NCI-H146 treated with DMSO at 0.1 percent for 48 hours (cell line): ENCODE measurements at regions not wholly inside any gene's neighbourhood (a gene's known extent, or its start where the extent isn't known, plus 50 kb on each side); places are given as distances from the start of the nearest gene placed in this dataset.
"Not testable (repeated sequence)": the region's sequence is repeated elsewhere in the genome, so short reads cannot be mapped to it uniquely, and the experiment has no call there.

Experiments
- DNase-seq: peaks from one replicate; lab custom pipeline; 2025; ENCODE audit not compliant: unreplicated experiment; lab: John Stamatoyannopoulos, UW

DNA sequence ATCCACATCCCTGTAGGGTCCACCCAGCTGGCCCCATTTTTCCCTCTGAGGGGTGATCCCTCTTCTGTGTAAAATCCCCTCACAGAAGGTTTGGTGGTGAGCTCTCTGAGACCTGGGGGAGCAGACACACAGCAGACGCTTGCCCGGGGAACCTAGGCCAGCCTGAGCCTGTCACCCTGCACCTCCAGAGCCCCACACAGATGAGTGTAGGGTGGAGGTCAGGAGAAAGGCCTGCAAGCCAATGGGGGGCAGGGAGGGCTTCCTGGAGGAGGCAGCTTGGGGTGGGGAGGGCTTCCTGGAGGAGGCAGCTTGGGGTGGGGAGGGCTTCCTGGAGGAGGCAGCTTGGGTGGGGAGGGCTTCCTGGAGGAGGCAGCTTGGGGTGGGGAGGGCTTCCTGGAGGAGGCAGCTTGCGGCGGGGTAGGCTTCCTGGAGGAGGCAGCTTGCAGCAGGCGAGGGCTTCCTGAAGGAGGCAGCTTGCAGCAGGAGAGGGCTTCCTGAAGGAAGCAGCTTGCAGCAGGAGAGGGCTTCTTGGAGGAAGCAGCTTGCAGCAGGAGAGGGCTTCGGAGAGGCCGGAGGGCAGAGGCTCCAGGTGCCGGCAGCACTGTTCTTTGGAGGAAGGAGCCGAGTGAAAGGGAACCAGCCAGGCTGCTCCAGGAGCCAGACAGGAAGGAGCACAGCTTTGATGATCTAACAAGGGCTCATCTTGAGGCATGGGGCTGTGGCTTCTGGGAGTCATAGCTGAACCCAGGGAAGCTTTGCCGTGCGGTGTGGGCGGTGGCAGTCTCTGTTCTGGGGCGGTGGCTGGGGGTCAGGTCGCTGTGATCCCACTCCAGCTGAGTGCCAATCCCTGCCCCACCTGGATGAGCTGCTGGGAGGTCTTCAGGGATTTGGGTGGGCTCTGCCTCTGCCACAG lies 83.7 kb upstream of the ZNF469 start:
- no peak for DNase-seq

DNA sequence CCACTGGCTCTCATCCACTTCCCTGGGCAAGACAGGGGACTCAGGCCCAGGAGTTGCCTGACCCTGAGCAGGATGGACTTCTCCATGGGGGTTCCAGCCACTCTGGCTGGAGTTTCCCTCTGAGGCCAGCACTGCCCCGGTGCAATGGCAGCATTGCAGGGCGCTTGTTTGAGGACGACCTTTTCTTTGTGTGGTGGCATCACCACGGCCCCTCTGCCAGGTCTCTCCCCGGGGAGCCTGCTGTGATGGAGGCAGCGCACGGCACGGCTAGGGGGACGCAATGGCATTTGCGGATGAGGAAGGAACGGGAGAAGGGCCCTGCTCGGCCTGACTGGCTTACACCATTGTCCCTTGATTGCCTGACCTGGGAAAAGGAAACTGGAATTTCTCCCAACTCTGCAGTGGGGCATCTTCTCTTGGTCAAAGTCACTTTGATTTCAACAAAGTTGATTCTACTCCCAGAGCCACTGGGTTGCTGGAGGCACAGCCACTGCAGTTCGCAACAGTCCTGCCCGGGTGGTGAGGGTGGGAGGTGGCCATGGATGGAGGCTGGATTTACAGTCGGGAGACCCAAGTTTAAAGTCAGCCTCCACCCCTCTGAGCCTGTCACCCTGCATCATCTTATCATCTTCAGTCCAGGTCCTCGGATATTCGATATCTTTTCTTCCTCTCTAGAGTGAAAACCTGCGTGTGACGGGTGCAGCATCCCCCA lies 82.9 kb upstream of the ZNF469 start:
- no peak for DNase-seq

DNA sequence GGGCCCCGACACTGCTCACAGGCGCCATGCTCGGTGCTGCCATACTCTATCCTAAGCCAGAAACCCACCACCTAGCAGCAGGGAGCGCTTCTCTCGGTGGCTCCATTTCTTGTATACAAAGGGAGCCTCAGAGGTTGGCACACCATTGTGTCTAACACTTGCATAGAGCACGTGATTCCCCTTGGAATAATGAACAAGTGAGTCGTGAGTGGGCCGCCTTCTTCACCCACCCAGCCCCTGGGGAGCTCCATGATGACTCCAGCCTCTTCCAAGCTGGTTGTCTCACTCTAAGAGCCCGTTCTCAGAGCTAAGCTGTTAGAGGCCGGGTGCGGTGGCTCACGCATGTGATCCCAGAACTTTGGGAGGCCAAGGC lies 82.3 kb upstream of the ZNF469 start:
- no peak for DNase-seq

DNA sequence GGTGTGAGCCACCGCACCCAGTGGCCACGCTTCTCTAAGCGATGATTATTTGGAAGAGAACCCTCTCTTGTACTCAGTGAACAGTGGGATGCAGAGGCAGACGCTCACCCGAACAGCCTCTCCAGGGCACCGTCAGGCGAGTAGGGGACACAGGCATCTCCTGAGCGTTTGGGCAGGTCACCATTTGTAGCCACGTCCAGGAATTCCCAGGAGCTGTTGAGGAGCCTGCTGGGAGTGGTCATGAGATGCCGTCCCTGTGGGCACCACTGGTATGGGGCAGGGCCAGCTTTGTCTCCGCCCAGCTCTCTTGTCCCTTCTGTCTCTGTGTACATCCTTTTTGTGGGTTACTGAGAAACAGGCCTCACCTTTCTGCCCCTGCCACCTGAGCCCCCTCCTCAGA lies 81.3 kb upstream of the ZNF469 start:
- DNase-seq, result no peak

DNA sequence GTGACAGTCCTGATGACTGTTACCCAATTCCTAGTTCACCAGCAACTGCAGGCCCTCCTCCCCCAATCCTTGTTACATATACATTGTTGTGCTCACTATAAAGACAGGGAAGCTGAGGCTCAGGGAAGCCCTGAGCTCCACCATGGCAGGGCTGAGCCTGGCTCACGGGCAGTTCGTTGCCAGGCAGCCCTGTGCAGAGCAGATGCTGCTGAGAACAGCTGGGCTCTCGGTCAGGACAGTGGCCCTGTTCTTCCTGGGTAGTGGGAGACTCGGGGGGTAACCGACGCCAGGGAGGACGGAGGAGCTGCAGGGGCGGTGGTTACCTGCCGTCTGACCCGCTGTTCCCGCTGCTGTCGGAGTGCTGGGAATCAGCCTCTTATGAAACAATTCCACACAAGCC lies 80.9 kb upstream of the ZNF469 start:
- DNase-seq, result no peak

DNA sequence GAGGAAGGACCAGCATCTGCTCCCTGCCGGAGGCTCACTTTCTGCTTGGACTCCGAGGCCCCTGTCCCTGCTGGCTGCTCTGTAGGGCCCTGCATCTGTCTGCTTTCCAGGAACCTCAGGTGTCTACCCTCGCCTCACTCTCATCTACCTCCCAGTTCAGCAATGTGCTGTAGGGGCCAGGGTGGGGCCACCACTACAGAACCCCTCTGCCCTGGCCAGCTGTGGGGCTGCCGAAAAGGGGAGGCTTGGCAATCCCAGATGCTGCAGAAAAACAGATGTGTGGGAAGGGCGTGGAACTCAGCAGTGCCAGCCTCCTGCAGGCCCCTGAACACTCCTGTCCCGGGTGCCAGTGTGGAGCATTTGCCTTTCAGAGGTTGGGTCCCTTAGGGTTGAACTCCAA lies 80.1 kb upstream of the ZNF469 start:
- DNase-seq, result no peak

DNA sequence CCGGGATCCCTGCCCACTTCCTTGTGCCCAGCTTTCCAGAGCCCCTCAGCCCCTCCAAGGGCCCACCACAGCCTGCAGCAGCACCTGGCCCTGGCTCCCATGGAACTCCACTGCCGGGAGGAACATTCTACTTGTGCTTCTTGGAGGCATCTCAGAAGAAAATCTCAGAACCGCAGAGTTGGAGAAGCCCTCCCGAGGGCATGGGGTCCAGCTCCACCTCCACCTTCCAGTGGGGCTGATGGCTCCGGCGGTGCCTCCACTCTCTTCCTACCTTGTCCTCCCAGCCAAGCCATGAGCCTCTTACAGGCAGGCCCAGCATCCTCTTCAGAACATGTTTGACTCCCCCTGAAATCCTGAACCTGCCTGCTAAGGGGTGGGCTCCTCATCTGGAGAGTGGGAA lies 79.4 kb upstream of the ZNF469 start:
- no peak for DNase-seq

DNA sequence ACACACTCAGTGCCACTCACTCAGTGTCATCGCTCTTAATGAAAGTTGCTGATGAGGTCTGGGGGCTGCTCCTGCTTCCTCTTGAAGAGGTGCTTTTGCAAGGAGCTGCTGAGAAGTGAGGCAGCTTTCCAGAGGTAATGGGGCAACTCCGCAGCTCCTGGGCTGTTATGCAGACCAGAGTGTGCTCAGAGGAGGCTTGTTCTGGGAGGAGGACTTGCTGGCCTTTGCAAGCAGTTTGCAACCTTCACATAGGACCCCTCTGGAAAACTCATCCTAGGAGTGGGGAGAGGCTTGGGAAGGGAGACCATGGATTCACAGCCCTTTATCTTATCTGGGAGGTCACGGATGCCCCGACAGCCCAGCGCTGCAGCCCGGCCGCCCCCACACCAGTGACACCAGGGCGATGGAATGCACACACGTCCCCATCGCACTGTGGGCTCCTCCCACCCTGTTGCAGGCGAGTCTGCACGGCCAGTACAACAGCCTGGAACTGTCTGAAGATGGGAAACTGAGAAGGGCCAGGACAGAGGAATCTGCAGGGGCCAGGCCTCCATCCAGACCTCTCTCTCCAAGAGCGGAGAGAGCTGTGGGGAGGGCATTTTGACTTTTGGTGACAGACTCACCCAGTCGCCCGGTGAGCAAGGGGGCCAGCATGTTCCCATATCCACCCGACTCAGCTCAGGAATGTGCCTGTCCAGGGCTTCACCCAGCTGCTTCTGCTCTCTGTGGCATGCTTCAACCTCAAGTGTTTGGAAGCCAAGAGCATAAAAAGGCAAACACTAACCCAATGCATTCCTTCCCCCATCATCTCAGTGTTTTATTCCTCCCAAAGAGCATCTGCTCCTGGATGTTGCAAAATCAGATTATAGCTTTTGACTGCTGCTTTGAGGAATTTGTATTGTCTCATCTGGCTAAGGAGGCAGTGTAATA lies 78.6 kb upstream of the ZNF469 start:
- DNase-seq, result no peak

DNA sequence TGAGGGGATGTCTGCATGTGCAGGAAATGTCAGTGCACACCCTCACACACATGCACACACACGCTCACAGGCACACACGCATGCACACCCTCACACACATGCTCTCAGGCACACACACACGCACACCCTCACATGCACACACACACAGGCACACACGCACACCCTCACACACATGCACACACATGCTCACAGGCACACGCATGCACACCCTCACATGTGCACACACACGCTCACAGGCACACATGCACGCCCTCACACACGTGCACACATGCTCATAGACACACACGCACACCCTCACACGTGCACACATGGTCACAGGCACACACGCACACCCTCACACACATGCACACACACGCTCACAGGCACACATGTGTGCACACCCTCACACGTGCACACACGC lies 77.6 kb upstream of the ZNF469 start:
- DNase-seq, result no peak

DNA sequence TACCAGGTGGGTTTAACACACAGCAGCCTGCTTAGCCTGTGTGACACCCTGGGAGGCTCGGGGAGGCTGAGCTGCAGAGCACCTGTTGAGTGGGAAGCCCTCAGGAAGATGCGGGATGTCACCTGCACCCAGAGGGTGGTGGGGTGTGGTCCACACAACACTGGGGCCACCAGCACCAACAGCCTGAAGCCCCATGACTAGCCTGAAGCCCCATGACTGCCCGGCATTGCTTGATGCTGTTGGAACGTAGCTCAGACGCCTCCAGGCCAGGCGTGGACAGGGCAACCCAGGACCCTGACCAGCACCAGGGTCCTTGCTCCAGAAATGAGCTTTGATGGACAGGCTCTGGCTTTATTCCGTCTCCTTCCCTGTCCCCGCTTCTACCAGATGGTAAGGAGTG lies 76.3 kb upstream of the ZNF469 start:
- no peak for DNase-seq

DNA sequence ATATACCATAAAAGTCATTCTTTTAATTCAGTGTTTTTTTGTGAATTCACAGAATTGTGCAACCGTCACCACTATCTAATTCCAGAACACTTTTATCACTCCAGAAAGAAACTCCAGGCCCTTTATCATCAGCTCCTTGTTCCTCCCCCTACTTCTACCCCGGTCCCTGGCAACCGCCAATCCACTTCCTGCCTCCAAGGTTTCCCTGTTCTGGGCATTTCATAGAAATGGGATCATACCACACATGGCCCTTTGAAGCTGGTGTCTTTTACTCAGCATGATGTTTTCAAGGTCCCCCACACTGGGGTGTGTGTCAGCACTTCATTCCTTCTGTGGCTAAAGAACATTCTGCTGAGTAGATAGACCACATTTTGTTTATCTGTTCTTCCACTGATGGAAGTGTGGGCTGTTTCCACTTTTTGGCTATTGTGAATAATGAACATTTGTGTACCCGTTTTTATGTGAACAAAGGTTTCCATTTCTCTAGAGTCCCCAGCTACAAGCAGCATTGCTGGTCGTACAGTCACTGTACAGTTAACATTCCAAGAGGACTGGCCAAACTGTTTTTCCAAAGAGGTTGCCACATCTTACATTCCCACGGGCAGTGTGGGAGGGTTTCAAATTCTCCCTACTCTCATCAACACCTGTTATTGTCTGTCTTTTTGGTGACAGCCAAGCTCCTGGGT lies 75.8 kb upstream of the ZNF469 start:
- no peak for DNase-seq

DNA sequence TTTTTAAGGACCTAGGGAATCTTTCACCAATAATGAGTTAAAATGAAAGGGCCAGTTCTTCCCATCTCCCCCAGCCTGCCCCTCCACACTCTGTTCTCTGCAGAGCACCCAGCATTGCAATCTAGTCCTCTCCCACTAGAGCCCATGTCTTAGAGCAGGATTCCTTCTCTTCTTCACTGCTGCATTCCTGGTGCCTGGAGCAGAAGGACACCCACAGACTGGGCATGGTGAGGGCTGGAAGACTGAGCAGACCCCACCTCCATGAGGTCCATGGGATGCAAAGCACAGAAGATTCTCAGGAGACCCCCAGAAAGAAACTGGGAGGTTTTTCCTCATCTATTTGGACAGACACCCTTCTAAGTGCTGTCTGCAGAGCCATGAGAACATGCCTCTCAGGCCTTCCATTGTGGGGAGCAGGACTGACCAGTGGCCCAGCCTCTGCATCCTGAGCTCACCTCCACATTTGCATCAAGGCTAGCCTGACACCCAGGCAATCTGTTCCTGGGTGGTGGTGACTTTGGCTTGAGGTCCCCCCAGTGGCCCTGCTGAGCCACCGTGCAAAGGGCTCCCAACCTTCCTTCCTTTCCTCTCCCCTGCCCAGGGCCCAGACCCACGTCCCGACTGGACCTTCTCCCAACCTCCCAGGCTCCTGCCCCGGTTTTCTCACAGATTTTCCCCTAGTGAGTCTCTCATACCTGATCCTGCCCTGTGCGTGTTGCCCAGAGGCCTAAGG lies 74.2 kb upstream of the ZNF469 start:
- DNase-seq, result no peak

DNA sequence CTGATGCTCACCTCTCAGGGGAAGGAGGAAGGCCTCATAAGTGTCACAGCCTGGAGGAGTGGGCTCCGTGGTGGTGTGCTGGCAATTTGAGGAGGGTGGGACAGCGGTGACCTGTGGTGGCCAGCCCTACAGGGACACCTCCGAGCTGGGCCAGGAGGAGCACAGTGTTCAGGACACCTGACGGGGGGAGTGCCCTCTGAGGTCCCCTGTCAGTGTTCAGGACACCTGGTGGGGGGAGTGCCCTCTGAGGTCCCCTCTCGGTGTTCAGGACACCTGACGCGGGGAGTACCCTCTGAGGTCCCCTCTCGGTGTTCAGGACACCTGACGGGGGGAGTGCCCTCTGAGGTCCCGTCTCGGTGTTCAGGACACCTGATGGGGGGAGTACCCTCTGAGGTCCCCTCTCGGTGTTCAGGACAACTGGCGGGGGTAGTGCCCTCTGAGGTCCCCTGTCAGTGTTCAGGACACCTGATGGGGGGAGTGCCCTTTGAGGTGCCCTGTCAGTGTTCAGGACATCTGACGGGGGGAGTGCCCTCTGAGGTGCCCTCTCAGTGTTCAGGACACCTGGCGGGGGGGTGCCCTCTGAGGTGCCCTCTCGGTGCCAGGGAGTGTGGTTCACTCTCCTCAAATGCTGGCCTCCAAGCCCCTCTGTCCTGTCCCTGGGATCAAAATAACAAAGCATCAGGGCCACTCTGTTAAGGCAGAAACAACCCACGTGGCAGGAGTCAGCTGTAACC lies 73.4 kb upstream of the ZNF469 start:
- DNase-seq, result no peak

DNA sequence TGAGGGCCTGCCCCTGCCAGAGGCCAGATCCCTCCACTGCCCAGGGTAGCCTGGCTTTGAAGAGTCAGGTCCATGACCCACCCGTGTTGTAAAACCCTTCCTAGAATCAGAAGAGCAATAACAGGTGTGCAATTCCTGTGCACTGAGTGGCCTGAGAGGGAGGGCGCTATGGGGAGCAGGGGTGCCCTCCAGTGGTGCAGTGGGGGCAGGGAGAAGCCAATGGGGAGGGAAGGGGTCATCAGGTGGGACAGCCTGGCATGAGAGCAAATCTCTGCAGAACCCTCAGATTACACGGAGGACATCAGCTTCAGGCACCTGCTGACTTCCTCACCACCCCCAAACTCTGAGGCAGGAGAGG lies 72.9 kb upstream of the ZNF469 start:
- DNase-seq, result no peak

DNA sequence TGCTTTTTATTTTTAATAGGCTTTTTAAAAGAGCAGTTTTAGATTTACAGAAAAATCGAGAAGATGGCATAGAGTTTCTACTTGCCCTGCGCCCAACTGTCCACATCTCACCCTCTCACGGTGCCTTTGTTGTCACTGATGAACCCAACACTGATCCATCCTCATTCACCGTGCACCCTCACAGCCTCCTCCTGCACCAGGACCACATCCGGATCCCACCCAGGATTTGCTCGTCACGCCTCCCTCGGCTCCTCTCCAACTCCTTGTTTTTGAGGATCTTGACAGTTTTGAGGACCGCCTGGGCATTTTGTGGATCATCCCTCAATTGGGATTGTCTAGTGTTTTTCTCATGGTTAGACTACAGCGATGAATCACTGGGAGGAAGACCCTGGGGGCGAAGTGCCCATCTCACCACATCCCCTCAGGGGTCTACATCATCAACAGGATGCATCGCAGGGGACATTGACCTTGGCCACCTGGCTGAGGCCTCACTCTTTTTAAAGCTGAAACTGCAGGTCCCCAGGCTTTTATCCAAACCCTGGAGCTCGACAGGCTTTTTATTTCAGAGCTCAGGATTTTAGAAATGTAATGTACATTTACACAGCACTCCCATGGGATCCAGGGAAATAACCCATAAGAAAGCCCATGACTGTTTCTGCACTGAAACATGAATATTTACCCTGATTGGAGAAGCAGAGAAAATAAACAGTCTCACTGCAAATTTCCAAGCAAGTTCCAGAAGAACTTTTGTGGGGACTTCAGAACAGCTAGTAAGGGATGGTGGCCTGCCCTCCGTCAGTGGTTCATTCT lies 71.8 kb upstream of the ZNF469 start:
- no peak for DNase-seq

DNA sequence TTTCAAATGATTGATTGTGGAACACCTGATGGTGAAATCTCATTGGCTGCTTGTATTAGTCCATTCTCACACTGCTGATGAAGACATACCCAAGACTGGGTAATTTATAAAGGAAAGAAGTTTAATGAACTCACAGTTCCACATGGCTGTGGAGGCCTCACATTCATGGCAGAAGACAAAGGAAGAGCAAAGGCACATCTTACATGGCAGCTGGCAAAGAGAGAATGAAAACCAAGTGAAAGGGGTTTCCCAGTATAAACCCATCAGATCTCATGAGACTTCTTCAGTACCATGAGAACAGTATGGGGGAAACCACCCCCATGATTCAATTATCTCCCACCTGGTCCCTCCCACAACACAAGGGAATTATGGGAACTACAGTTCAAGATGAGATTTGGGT lies 70.9 kb upstream of the ZNF469 start:
- DNase-seq, result not testable (repeated sequence)

DNA sequence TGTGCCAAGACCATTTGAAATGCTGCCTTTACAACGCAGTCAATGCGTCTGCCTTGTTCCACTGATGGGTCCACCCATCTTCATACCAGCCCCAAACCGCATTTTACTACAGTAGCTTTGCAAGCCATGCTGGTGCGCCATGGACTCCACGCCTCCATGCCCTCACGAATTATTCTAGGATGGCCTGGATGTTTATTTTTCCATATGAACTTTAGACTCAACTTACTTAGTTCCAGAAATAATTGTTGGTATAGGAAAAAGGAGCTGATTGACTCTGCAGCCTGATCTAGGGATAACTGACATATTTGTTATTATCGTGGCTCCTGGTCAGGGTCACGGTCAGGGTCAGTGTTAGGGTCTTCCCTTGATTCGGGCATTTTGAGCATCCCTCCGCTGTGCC lies 70.0 kb upstream of the ZNF469 start:
- DNase-seq, result no peak

DNA sequence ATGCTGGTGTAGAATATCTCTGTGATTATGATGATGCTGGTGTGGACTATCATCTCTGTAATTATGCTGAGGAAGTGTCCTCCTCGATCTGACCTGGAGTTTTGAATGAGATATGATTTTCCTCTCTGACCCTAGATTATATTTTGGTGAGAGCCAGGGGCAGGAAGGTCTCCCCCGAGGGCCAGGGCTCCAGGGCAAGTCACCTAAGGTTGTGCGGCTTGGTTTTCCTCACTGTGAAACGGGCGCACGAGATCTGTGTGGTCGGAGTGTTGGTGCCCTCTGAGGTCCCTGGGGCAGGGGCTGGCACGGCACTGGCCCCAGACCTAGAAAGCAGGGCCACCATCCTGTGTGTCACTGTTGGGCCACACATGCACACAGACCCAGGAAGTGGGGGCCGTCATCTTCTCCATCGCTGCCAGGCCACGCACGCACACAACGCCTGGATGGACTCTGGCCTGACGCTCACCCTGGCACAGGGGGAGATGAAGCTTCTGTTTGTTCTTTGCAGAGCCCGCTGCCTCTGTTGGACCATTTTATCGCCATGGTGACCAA lies 67.7 kb upstream of the ZNF469 start:
- no peak for DNase-seq
